ENCODE measurements at regions not wholly inside any gene's neighbourhood (a gene's known extent, or its start where the extent isn't known, plus 50 kb on each side); places are given as distances from the start of the nearest gene placed in this dataset.

GRCh38 chr14:21995332-21995731, 321.7 kb upstream of the OR4E1 start:
- TF ChIP-seq GATA2 (IDR thresholded peaks at IDR 0.05; ENCODE audit: low read depth, low read length) (no peak), GATA3 (IDR thresholded peaks at IDR 0.05; ENCODE audit: low read depth, low read length) (no peak)
